Testis (tissue), 2 donors: ENCODE measurements at regions not wholly inside any gene's neighbourhood (a gene's known extent, or its start where the extent isn't known, plus 50 kb on each side); places are given as distances from the start of the nearest gene placed in this dataset.

Source experiments
- CTCF ChIP-seq, 3 experiments: fragments of 450-650 bp in 2 of 3; fragments of 200-600 bp in 1 of 3; sonication (generic) in 1 of 3; IDR thresholded peaks; one replicate each; pipeline ENCODE4 v1.5.1; 2016 to 2019; ENCODE audit warnings: antibody characterized with exemption in 3 of 3, mild to moderate bottlenecking in 2 of 3, moderate library complexity in 1 of 3
- POLR2A ChIP-seq: fragments of 450-650 bp; IDR thresholded peaks from one replicate; pipeline ENCODE4 v1.6.1; 2017; ENCODE audit warnings: antibody characterized with exemption, mild to moderate bottlenecking, moderate library complexity

GRCh38 chr15:62770111-62770660 is 272.4 kb upstream of the TPM1 start:
- TF ChIP-seq CTCF (IDR thresholded peaks at IDR 0.05) (no peak), POLR2A (no peak)
